ENCODE measurements at regions not wholly inside any gene's neighbourhood (a gene's known extent, or its start where the extent isn't known, plus 50 kb on each side); places are given as distances from the start of the nearest gene placed in this dataset.

GRCh38 chr10:131786756-131787605 is 113.8 kb upstream of the PPP2R2D start:
- 34% methylated on average over 13 of the region's 13 CpGs for WGBS (ENCODE audit: low lambda C conversion rate)
- H3K27ac ChIP-seq (ENCODE audit: extremely low read length, insufficient read depth, low read length) = no peak overlapping the region
- DNase-seq (ENCODE audit: low spot score) (no peak), ATAC-seq (no peak), FAIRE-seq (peak; percentile 65)
- H3K9me3 ChIP-seq (ENCODE audit: low read length) = 0 out of 2 replicates have a peak, but pooled peaks cover 5% of the 10 kb centered on the region
- CTCF ChIA-PET (ENCODE audit: low intra/inter-chr PET ratio, low total read pairs) = interaction anchor here (1.3 kb wide), 1 partner anchor 333 kb away, joined by 7 read pairs; no protein-coding TSS in a partner anchor
- H3K9ac ChIP-seq (ENCODE audit: insufficient read depth, low read depth, low read length) = no peak overlapping the region
- no peaks in the 10 kb centered on the region for H3K36me3 ChIP-seq (replicated peaks in 1 of 2; ENCODE audit: control insufficient read depth in 1 of 2, insufficient read depth in 2 of 2, low read length in 2 of 2)
- H3K27me3 ChIP-seq (ENCODE audit: control insufficient read depth in 1 of 2, insufficient read depth in 2 of 2, low read length in 2 of 2) = 0 out of 5 replicates have a peak, but pooled peaks cover 0 to 2% of the 10 kb centered on the region in 2 experiments
- POLR2A ChIA-PET = no interaction called here
- H4K20me1 ChIP-seq (ENCODE audit: insufficient read depth, low read length) = no peaks in the 10 kb centered on the region
- H3K4me2 ChIP-seq (ENCODE audit: low read depth, low read length) = no peak overlapping the region
- no peaks in the 10 kb centered on the region for H3K79me2 ChIP-seq (ENCODE audit: insufficient read depth, low read length)
- H3K4me3 ChIP-seq (replicated peaks in 1 of 3; ENCODE audit: insufficient read depth in 1 of 3, low read depth in 2 of 3, low read length in 3 of 3) = no peak overlapping the region
- BruUV-seq (replicated peaks) = no TSS peak
- in situ Hi-C loops (cut with HindIII; ENCODE audit: extremely low pct_ligation_motif_present, low pct_unique_long_range_greater_than_20kb) (loop anchor here (10.0 kb wide), 1 partner anchor 332 kb away; no protein-coding TSS in a partner anchor), intact Hi-C loops (cut with micrococcal nuclease; ENCODE audit: unreplicated experiment) (no loop called here)
- TF ChIP-seq, protein P1, sequence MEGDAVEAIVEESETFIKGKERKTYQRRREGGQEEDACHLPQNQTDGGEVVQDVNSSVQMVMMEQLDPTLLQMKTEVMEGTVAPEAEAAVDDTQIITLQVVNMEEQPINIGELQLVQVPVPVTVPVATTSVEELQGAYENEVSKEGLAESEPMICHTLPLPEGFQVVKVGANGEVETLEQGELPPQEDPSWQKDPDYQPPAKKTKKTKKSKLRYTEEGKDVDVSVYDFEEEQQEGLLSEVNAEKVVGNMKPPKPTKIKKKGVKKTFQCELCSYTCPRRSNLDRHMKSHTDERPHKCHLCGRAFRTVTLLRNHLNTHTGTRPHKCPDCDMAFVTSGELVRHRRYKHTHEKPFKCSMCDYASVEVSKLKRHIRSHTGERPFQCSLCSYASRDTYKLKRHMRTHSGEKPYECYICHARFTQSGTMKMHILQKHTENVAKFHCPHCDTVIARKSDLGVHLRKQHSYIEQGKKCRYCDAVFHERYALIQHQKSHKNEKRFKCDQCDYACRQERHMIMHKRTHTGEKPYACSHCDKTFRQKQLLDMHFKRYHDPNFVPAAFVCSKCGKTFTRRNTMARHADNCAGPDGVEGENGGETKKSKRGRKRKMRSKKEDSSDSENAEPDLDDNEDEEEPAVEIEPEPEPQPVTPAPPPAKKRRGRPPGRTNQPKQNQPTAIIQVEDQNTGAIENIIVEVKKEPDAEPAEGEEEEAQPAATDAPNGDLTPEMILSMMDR (CRISPR knock-in tag; IDR thresholded peaks at IDR 0.05) = peak; percentile 58
- TF ChIP-seq STAG1 (CRISPR knock-in tag; IDR thresholded peaks at IDR 0.05) (peak; percentile 63), SMC3 (IDR thresholded peaks at IDR 0.05; ENCODE audit: low read length) (peak; percentile 67), SNRNP70 (IDR thresholded peaks at IDR 0.05; ENCODE audit: low read depth, low read length) (no peak), ZNF569 (CRISPR knock-in tag; IDR thresholded peaks at IDR 0.05; ENCODE audit: borderline replicate concordance) (no peak)
- no peaks in the 10 kb centered on the region for H3K4me1 ChIP-seq (ENCODE audit: insufficient read depth, low read length)
- no peak overlapping the region for H2AFZ ChIP-seq (ENCODE audit: low read length)
